Colonic mucosa (tissue), 4 donors: ENCODE measurements at regions not wholly inside any gene's neighbourhood (a gene's known extent, or its start where the extent isn't known, plus 50 kb on each side); places are given as distances from the start of the nearest gene placed in this dataset.

Experiments used
- DNase-seq: peaks from one replicate; pipeline ENCODE4 v3.0.0-alpha.2; 2020
- H3K27ac ChIP-seq: fragments of 200-600 bp; one replicate; pipeline ENCODE4 v1.8.0; 2021
- H3K27me3 ChIP-seq: fragments of 200-600 bp; one replicate; pipeline ENCODE4 v1.8.0; 2021
- H3K36me3 ChIP-seq: fragments of 200-600 bp; one replicate; pipeline ENCODE4 v1.8.0; 2021
- H3K4me1 ChIP-seq: fragments of 200-600 bp; one replicate; pipeline ENCODE4 v1.8.0; 2021; ENCODE audit warnings: mild to moderate bottlenecking
- H3K4me3 ChIP-seq: fragments of 200-600 bp; one replicate; pipeline ENCODE4 v1.8.0; 2021
- H3K9ac ChIP-seq, 2 donors: one replicate each; pipeline ENCODE4 v1.7.0; 2013; ENCODE audit warnings: control low read depth in 2 of 2, low read depth in 2 of 2, low read length in 2 of 2
- H3K9me3 ChIP-seq: fragments of 200-600 bp; one replicate; pipeline ENCODE4 v1.8.0; 2021
- intact Hi-C: fragments of 100-400 bp; cut with DNase I; formaldehyde crosslinking; loops from one replicate; pipeline ENCODE4 v1.14.1; 2022
- TF ChIP-seq, protein P1 (sequence below): fragments of 200-600 bp; IDR thresholded peaks from one replicate; pipeline ENCODE4 v1.8.0; 2022; ENCODE audit warnings: antibody characterized with exemption, mild to moderate bottlenecking
- donor health status: healthy.
- donor health status: DM: no; HTN: no; CAD: no.
- donor health status: DM: no; HTN: no; CAD: no.

DNA sequence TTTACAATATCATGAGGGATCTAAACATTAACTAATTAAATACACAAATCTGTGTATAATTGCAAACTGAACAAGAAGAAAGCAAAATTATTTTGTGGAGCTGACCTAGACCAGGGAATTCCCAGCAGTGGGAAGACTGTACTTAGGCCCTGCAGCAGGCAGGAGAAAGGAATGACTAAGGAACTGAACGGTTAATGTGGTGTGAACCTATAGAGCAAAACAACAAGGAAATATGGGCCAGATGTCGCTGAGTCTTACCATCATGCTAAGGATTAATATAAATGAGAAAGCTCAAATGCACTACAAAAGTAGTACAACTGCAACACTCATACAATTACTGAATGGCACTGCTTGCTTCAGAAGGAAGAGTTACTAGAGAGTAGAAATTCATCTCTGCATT lies 120.3 kb upstream of the ATXN3L start:
- Histone ChIP-seq H3K9me3 (no peaks in the 10 kb centered on the region), H3K4me3 (no peak overlapping the region), H3K4me1 (no peaks in the 10 kb centered on the region), H3K9ac (no peak overlapping the region), H3K36me3 (no peaks in the 10 kb centered on the region), H3K27me3 (no peaks in the 10 kb centered on the region), H3K27ac (no peak overlapping the region)
- DNase-seq = no peak
- intact Hi-C loops = no loop called here
- TF ChIP-seq, protein P1, sequence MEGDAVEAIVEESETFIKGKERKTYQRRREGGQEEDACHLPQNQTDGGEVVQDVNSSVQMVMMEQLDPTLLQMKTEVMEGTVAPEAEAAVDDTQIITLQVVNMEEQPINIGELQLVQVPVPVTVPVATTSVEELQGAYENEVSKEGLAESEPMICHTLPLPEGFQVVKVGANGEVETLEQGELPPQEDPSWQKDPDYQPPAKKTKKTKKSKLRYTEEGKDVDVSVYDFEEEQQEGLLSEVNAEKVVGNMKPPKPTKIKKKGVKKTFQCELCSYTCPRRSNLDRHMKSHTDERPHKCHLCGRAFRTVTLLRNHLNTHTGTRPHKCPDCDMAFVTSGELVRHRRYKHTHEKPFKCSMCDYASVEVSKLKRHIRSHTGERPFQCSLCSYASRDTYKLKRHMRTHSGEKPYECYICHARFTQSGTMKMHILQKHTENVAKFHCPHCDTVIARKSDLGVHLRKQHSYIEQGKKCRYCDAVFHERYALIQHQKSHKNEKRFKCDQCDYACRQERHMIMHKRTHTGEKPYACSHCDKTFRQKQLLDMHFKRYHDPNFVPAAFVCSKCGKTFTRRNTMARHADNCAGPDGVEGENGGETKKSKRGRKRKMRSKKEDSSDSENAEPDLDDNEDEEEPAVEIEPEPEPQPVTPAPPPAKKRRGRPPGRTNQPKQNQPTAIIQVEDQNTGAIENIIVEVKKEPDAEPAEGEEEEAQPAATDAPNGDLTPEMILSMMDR = no peak

DNA sequence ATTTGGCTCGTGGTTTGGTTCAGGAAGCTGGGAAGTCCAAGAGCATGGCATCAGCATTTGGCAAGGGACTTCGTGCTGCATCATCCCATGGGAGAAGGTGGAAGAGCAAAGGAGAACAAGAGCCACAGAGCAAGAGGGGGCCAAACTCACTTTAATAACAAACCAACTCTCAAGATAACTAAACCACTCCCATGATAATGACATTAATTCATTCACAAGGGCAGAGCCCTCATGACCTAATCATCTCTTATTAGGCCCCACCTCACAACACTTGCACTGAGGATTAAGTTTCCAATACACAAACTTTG lies 113.4 kb upstream of the ATXN3L start:
- no peak for DNase-seq
- H3K9me3 ChIP-seq = no peaks in the 10 kb centered on the region
- no peak overlapping the region for H3K9ac ChIP-seq
- TF ChIP-seq, protein P1 = no peak
- H3K4me1 ChIP-seq = no peaks in the 10 kb centered on the region
- H3K4me3 ChIP-seq = no peak overlapping the region
- intact Hi-C loops = no loop called here
- no peaks in the 10 kb centered on the region for H3K36me3 ChIP-seq
- peak overlapping the region; percentile 15 for H3K27ac ChIP-seq
- no peaks in the 10 kb centered on the region for H3K27me3 ChIP-seq

DNA sequence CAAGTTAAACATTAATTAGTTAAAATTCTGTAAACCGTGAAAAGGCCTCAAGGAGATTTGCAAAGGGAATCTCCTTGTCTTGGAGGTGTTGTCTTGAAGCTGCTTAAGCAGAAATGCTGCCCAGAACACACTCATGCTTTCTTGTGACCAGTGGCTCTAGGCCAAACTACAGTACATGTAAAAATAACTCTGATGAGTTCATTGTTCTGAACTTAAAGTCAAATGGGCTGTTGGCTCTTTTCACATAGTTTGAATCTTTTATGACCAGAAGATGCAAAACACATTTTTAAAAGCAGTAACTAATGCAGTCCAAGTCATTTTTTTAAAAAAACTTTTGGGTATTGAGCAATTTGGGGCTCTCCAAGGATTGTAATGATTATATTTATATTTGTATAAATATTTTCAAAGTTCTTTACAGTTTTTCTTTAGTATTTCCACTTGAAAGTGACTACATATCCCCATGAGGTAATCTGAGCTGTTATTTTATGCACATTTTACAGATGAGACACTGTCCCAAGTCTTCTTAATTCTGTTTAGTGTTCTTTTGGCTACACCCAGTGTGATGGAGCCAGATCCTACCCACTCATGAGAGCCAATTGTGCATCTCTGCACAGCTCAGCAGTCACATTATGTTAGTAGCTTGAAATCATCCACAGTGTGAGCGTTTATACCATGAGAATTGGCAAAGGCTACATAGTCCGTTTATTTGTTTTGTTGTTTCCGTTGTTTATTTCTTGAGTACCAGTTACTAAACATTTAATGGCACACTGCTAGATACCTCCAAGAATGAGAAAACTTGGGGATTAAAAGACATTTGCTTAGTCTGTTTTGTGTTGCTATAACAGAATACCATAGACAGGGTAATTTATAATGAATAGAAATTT lies 112.8 kb upstream of the ATXN3L start:
- H3K27ac ChIP-seq = peak overlapping the region; percentile 15
- TF ChIP-seq, protein P1 = no peak
- no peak overlapping the region for H3K4me3 ChIP-seq
- H3K36me3 ChIP-seq = no peaks in the 10 kb centered on the region
- intact Hi-C loops = no loop called here
- no peaks in the 10 kb centered on the region for H3K4me1 ChIP-seq
- H3K9me3 ChIP-seq = no peaks in the 10 kb centered on the region
- no peaks in the 10 kb centered on the region for H3K27me3 ChIP-seq
- no peak for DNase-seq
- no peak overlapping the region for H3K9ac ChIP-seq

DNA sequence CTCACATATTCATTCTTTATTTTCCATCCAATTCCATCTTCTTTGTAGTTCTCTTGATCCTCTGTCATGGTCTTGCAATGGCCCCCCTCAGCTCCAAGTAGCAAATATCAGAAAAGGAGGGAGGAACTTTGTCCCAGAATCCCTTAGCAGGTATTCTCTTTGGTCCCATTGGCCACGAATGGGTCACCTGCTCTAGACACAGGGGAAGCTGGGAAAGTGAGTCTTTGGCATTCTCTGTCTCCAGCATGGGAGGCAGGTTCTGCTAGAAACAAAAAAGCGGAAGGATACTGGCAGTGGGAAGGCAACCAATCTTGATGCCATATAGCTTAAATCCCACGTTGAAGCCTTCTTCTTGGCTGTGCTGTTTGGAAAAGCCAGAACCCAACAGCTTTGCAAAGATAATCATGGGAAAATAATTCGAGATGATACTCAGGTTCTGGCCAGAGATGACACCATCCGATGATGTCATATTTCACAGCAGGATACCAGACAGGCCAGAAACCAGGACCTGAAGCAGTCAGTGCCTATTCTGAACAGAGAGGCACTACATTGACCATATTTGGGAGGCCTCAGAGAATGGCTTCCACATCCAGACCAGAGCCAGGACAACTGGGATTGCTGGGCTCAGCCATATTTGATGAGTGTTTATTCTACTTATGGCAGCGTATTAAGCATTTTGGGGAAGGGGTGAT lies 110.4 kb upstream of the ATXN3L start:
- TF ChIP-seq, protein P1 = no peak
- Histone ChIP-seq H3K36me3 (no peaks in the 10 kb centered on the region), H3K27ac (no peak overlapping the region), H3K27me3 (no peaks in the 10 kb centered on the region), H3K4me3 (no peak overlapping the region), H3K9ac (no peak overlapping the region), H3K4me1 (no peaks in the 10 kb centered on the region), H3K9me3 (no peaks in the 10 kb centered on the region)
- intact Hi-C loops = no loop called here
- no peak for DNase-seq

DNA sequence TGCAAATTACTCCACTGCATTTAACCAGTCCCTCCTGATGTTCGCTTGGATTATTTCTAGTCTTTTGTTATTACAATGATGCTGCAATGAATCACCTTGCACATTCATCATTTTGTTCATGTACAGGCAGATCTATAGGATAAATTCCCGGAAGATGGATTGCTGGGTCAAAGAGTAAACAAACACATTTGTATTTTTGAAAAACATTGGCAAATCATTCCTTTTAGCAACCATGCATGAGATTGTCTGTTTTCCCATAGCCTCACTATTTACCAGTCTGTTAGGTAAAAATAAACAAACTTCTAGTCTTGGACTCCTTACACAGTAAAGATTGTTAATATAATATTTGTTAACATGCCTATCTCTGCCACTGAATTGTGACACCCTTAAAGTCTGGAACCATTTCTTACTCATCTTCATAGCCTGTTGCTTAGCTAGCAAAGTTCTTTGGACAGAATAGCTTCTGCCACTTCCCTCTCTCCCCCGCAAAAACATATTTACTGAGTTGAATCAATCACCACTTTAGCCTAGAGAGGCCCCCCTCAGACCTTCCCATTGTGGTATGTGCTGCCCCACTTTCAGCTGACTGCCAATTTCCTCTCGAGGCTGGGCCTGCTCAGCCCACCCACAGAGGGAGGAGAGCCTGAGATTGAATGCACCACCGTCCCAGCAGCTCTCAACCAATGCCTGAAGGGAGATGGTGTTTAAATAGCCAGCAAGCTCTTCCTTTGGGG lies 108.4 kb upstream of the ATXN3L start:
- Histone ChIP-seq H3K27ac (no peak overlapping the region), H3K9ac (no peak overlapping the region), H3K27me3 (no peaks in the 10 kb centered on the region), H3K4me3 (no peak overlapping the region), H3K36me3 (no peaks in the 10 kb centered on the region), H3K4me1 (no peaks in the 10 kb centered on the region), H3K9me3 (no peaks in the 10 kb centered on the region)
- intact Hi-C loops = no loop called here
- TF ChIP-seq, protein P1 = no peak
- no peak for DNase-seq
